Mesodermal cell (in vitro differentiated cells): ENCODE measurements at regions not wholly inside any gene's neighbourhood (a gene's known extent, or its start where the extent isn't known, plus 50 kb on each side); places are given as distances from the start of the nearest gene placed in this dataset.

Experiments
- H3K27ac ChIP-seq: 2 replicates; pipeline ENCODE4 v1.7.0; 2013; ENCODE audit warnings: mild to moderate bottlenecking, low read depth, low read length, moderate library complexity; ENCODE audit not compliant: severe bottlenecking
- H3K36me3 ChIP-seq: 2 replicates; pipeline ENCODE4 v1.7.1; 2013; ENCODE audit warnings: mild to moderate bottlenecking, low read length, moderate library complexity; ENCODE audit not compliant: control insufficient read depth, insufficient read depth
- H3K4me1 ChIP-seq: one replicate; pipeline ENCODE4 v1.7.1; 2013; ENCODE audit warnings: mild to moderate bottlenecking, low read length; ENCODE audit not compliant: insufficient read depth, control insufficient read depth, poor library complexity, severe bottlenecking
- H3K4me3 ChIP-seq: 2 replicates; pipeline ENCODE4 v1.7.0; 2013; ENCODE audit warnings: low read length, control low read depth, mild to moderate bottlenecking; ENCODE audit not compliant: insufficient read depth, poor library complexity, severe bottlenecking; ENCODE audit errors: extremely low read depth
- H3K9me3 ChIP-seq: 2 replicates; pipeline ENCODE4 v1.7.1; 2013; ENCODE audit warnings: mild to moderate bottlenecking, low read length, moderate library complexity; ENCODE audit not compliant: control insufficient read depth
- WGBS, 2 experiments: methylation state at CpG; one replicate each; pipeline ENCODE4 v1.1.5; 2013; ENCODE audit warnings: missing lambda C conversion rate in 2 of 2; ENCODE audit not compliant: insufficient coverage in 2 of 2; 5-methylcytosine and 5-hydroxymethylcytosine counted together

GRCh38 chr1:4362314-4363044, 291.9 kb upstream of the AJAP1 start:
- H3K9me3 ChIP-seq, result no peaks in the 10 kb centered on the region
- no peak overlapping the region for H3K27ac ChIP-seq
- no peaks in the 10 kb centered on the region for H3K4me1 ChIP-seq
- 87 to 90% methylated on average over 12 to 13 of the region's 22 CpGs for WGBS, 2 experiments
- H3K36me3 ChIP-seq, result no peaks in the 10 kb centered on the region
- H3K4me3 ChIP-seq, result no peak overlapping the region

GRCh38 chr1:4366091-4366490, 288.3 kb upstream of the AJAP1 start:
- Histone ChIP-seq H3K4me3 (no peak overlapping the region), H3K27ac (no peak overlapping the region), H3K4me1 (no peaks in the 10 kb centered on the region), H3K36me3 (no peaks in the 10 kb centered on the region), H3K9me3 (peaks cover 11% of the 10 kb centered on the region)
- WGBS, 2 experiments, result 87 to 89% methylated on average over 9 to 10 of the region's 10 CpGs

GRCh38 chr1:4367230-4367777, 287.1 kb upstream of the AJAP1 start:
- Histone ChIP-seq H3K4me1 (no peaks in the 10 kb centered on the region), H3K36me3 (no peaks in the 10 kb centered on the region), H3K9me3 (peaks cover 11% of the 10 kb centered on the region), H3K4me3 (no peak overlapping the region), H3K27ac (no peak overlapping the region)
- 81 to 90% methylated on average over 11 of the region's 13 CpGs for WGBS, 2 experiments

GRCh38 chr1:4369335-4369734, 285.1 kb upstream of the AJAP1 start:
- 83 to 93% methylated on average over 4 of the region's 4 CpGs for WGBS, 2 experiments
- H3K9me3 ChIP-seq, result peaks cover 15% of the 10 kb centered on the region

GRCh38 chr1:4371849-4372248, 282.6 kb upstream of the AJAP1 start:
- Histone ChIP-seq H3K9me3 (peaks cover 28% of the 10 kb centered on the region), H3K4me1 (no peaks in the 10 kb centered on the region), H3K4me3 (no peak overlapping the region), H3K36me3 (no peaks in the 10 kb centered on the region), H3K27ac (no peak overlapping the region)
- 86 to 90% methylated on average over 4 to 5 of the region's 6 CpGs for WGBS, 2 experiments

More at GRCh38 chr1:4369335-4369734, 285.1 kb upstream of the AJAP1 start:
- Histone ChIP-seq H3K36me3 (no peaks in the 10 kb centered on the region), H3K4me3 (no peak overlapping the region), H3K27ac (no peak overlapping the region), H3K4me1 (no peaks in the 10 kb centered on the region)

GRCh38 chr1:4375812-4376211, 278.6 kb upstream of the AJAP1 start:
- 75 to 100% methylated on average over 1 of the region's 1 CpG for WGBS, 2 experiments

GRCh38 chr1:4379451-4380175, 274.8 kb upstream of the AJAP1 start:
- Histone ChIP-seq H3K36me3 (no peaks in the 10 kb centered on the region), H3K9me3 (peaks cover 39% of the 10 kb centered on the region), H3K27ac (no peak overlapping the region), H3K4me1 (no peaks in the 10 kb centered on the region), H3K4me3 (no peak overlapping the region)
- 82 to 84% methylated on average over 3 to 5 of the region's 6 CpGs for WGBS, 2 experiments

More at GRCh38 chr1:4375812-4376211, 278.6 kb upstream of the AJAP1 start:
- H3K4me1 ChIP-seq, result no peaks in the 10 kb centered on the region
- H3K4me3 ChIP-seq, result no peak overlapping the region
- peaks cover 26% of the 10 kb centered on the region for H3K9me3 ChIP-seq
- no peaks in the 10 kb centered on the region for H3K36me3 ChIP-seq
- no peak overlapping the region for H3K27ac ChIP-seq

GRCh38 chr1:4380564-4381168, 273.7 kb upstream of the AJAP1 start:
- Histone ChIP-seq H3K4me1 (no peaks in the 10 kb centered on the region), H3K36me3 (no peaks in the 10 kb centered on the region), H3K4me3 (no peak overlapping the region), H3K27ac (peak overlapping the region; percentile 43), H3K9me3 (peaks cover 29% of the 10 kb centered on the region)
- 40% methylated on average over 1 of the region's 3 CpGs; no CpG with 5 or more reads in 1 of the 2 experiments for WGBS, 2 experiments

GRCh38 chr1:4393191-4393590, 261.2 kb upstream of the AJAP1 start:
- Histone ChIP-seq H3K9me3 (peaks cover 17% of the 10 kb centered on the region), H3K36me3 (no peaks in the 10 kb centered on the region), H3K4me1 (no peaks in the 10 kb centered on the region), H3K4me3 (no peak overlapping the region), H3K27ac (no peak overlapping the region)
- WGBS, 2 experiments, result 86% methylated on average over 1 of the region's 1 CpG; no CpG with 5 or more reads in 1 of the 2 experiments

- no peak overlapping the region for H3K4me3 ChIP-seq
- WGBS, 2 experiments, result 79 to 89% methylated on average over 5 to 8 of the region's 8 CpGs
- H3K4me1 ChIP-seq, result no peaks in the 10 kb centered on the region
- H3K36me3 ChIP-seq, result no peaks in the 10 kb centered on the region
- H3K27ac ChIP-seq, result no peak overlapping the region
- peaks cover 17% of the 10 kb centered on the region for H3K9me3 ChIP-seq
Measured at GRCh38 chr1:4394366-4394765, 260.0 kb upstream of the AJAP1 start.
